ENCODE measurements at regions not wholly inside any gene's neighbourhood (a gene's known extent, or its start where the extent isn't known, plus 50 kb on each side); places are given as distances from the start of the nearest gene placed in this dataset.
"Not testable (repeated sequence)": the region's sequence is repeated elsewhere in the genome, so short reads cannot be mapped to it uniquely, and the experiment has no call there.

GRCh38 chr18:38496222-38496793 is 930.7 kb upstream of the CELF4 start:
- FAIRE-seq = no peak
- no peak for DNase-seq (ENCODE audit: insufficient read length, low spot score)

GRCh38 chr18:38494065-38494464 is 928.5 kb upstream of the CELF4 start:
- FAIRE-seq = no peak
- DNase-seq (ENCODE audit: insufficient read length, low spot score) = no peak

GRCh38 chr18:38491195-38491594 is 925.6 kb upstream of the CELF4 start:
- FAIRE-seq = no peak

GRCh38 chr18:38489721-38490120 is 924.1 kb upstream of the CELF4 start:
- DNase-seq (ENCODE audit: insufficient read length, low spot score); FAIRE-seq: not testable (repeated sequence)

More at GRCh38 chr18:38491195-38491594, 925.6 kb upstream of the CELF4 start:
- DNase-seq (ENCODE audit: insufficient read length, low spot score) = no peak

GRCh38 chr18:38487521-38487920 is 921.9 kb upstream of the CELF4 start:
- no peak for FAIRE-seq
- no peak for DNase-seq (ENCODE audit: insufficient read length, low spot score)

GRCh38 chr18:38483326-38483725 is 917.7 kb upstream of the CELF4 start:
- DNase-seq (ENCODE audit: insufficient read length, low spot score) (no peak), FAIRE-seq (no peak)

- DNase-seq (ENCODE audit: insufficient read length, low spot score) = no peak
Measured at GRCh38 chr18:38481576-38481975, 916.0 kb upstream of the CELF4 start.

GRCh38 chr18:38475686-38476085 is 910.1 kb upstream of the CELF4 start:
- FAIRE-seq (no peak), DNase-seq (ENCODE audit: insufficient read length, low spot score) (no peak)

More at GRCh38 chr18:38481576-38481975, 916.0 kb upstream of the CELF4 start:
- no peak for FAIRE-seq

GRCh38 chr18:38473535-38473934 is 907.9 kb upstream of the CELF4 start:
- DNase-seq (ENCODE audit: insufficient read length, low spot score) = no peak
- no peak for FAIRE-seq

- DNase-seq (ENCODE audit: insufficient read length, low spot score) (no peak), FAIRE-seq (no peak)
Measured at GRCh38 chr18:38470421-38470820, 904.8 kb upstream of the CELF4 start.

- no peak for DNase-seq (ENCODE audit: insufficient read length, low spot score)
- no peak for FAIRE-seq
Measured at GRCh38 chr18:38466426-38466825, 900.8 kb upstream of the CELF4 start.

- DNase-seq (ENCODE audit: insufficient read length, low spot score) (no peak), FAIRE-seq (no peak)
Measured at GRCh38 chr18:38464024-38464423, 898.4 kb upstream of the CELF4 start.

- FAIRE-seq (no peak), DNase-seq (ENCODE audit: insufficient read length, low spot score) (no peak)
Measured at GRCh38 chr18:38460657-38461056, 895.1 kb upstream of the CELF4 start.

GRCh38 chr18:38459131-38459994 is 893.8 kb upstream of the CELF4 start:
- DNase-seq (ENCODE audit: insufficient read length, low spot score) (no peak), FAIRE-seq (no peak)

- DNase-seq (ENCODE audit: insufficient read length, low spot score) (no peak), FAIRE-seq (no peak)
Measured at GRCh38 chr18:38458698-38459097, 893.1 kb upstream of the CELF4 start.

GRCh38 chr18:38456253-38456652 is 890.7 kb upstream of the CELF4 start:
- DNase-seq (ENCODE audit: insufficient read length, low spot score) (no peak), FAIRE-seq (no peak)

GRCh38 chr18:38454764-38455469 is 889.3 kb upstream of the CELF4 start:
- FAIRE-seq (no peak), DNase-seq (ENCODE audit: insufficient read length, low spot score) (no peak)

- no peak for DNase-seq (ENCODE audit: insufficient read length, low spot score)
- no peak for FAIRE-seq
Measured at GRCh38 chr18:38453880-38454279, 888.3 kb upstream of the CELF4 start.

- FAIRE-seq (no peak), DNase-seq (ENCODE audit: insufficient read length, low spot score) (no peak)
Measured at GRCh38 chr18:38450876-38451275, 885.3 kb upstream of the CELF4 start.

- FAIRE-seq (no peak), DNase-seq (ENCODE audit: insufficient read length, low spot score) (no peak)
Measured at GRCh38 chr18:38445804-38446145, 880.2 kb upstream of the CELF4 start.

GRCh38 chr18:38444971-38445803 is 879.6 kb upstream of the CELF4 start:
- no peak for FAIRE-seq
- no peak for DNase-seq (ENCODE audit: insufficient read length, low spot score)
